ENCODE measurements at regions not wholly inside any gene's neighbourhood (a gene's known extent, or its start where the extent isn't known, plus 50 kb on each side); places are given as distances from the start of the nearest gene placed in this dataset.

DNA sequence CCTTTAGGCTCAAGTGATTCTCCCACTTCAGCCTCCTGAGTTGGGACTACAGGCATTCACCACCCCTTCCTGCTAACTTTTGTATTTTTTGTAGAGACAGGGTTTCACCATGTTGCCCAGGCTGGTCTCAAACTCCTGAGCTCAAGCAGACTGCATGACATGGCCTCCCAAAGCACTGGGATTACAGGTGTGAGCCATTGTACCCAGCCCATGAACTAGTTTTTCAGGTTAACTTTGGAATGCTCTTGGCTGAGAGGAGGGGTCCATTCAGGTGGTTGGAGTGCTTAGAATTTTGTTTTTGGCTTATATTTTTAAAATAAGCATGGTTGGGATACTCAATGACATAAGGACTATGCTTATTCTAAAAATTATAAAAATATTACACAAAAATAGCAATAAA is 355.7 kb upstream of the MAGEB16 start:
- TF ChIP-seq, protein P1, sequence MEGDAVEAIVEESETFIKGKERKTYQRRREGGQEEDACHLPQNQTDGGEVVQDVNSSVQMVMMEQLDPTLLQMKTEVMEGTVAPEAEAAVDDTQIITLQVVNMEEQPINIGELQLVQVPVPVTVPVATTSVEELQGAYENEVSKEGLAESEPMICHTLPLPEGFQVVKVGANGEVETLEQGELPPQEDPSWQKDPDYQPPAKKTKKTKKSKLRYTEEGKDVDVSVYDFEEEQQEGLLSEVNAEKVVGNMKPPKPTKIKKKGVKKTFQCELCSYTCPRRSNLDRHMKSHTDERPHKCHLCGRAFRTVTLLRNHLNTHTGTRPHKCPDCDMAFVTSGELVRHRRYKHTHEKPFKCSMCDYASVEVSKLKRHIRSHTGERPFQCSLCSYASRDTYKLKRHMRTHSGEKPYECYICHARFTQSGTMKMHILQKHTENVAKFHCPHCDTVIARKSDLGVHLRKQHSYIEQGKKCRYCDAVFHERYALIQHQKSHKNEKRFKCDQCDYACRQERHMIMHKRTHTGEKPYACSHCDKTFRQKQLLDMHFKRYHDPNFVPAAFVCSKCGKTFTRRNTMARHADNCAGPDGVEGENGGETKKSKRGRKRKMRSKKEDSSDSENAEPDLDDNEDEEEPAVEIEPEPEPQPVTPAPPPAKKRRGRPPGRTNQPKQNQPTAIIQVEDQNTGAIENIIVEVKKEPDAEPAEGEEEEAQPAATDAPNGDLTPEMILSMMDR (IDR thresholded peaks at IDR 0.05): no peak
- no peak for TF ChIP-seq EP300 (IDR thresholded peaks at IDR 0.05)
- no peak for TF ChIP-seq POLR2A (IDR thresholded peaks at IDR 0.05)
